ENCODE measurements at regions not wholly inside any gene's neighbourhood (a gene's known extent, or its start where the extent isn't known, plus 50 kb on each side); places are given as distances from the start of the nearest gene placed in this dataset.

DNA sequence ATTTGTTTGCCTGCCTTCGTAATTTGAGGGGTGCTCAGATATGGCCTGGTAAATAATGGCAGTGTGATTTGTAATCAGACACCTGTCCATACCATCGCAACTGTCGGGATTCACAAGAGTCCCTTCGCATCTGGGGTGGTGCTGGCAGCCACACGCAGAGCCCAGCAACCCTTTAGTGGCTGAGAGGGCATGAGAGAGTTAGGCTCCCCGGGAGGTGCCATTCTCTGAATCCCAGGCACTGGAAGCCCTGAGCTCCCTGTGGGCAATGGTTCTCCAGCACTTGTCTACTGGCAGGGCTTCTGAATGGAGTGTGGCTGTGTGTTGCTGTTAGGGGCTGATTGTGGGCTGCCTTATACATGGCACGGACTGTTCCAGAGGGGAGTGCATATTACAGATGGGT is 230.1 kb downstream of the EBLN2 start:
- TF ChIP-seq CTCF (IDR thresholded peaks at IDR 0.05), result no peak
- TF ChIP-seq POLR2A (IDR thresholded peaks at IDR 0.05), result no peak
